GM12891 (cell line): ENCODE measurements at regions not wholly inside any gene's neighbourhood (a gene's known extent, or its start where the extent isn't known, plus 50 kb on each side); places are given as distances from the start of the nearest gene placed in this dataset.

Experiments
- POLR2A ChIP-seq: IDR thresholded peaks from 2 replicates; pipeline ENCODE4 v1.6.1; 2011; ENCODE audit warnings: low read depth, low read length, control low read depth
- POLR2AphosphoS5 ChIP-seq: IDR thresholded peaks from 2 replicates; pipeline ENCODE4 v1.6.1; 2011; ENCODE audit warnings: low read depth, low read length, control low read depth
- SPI1 ChIP-seq: IDR thresholded peaks from 2 replicates; pipeline ENCODE4 v1.6.1; 2011; ENCODE audit warnings: low read depth, low read length, control low read depth
- TAF1 ChIP-seq: IDR thresholded peaks from 2 replicates; pipeline ENCODE4 v1.6.1; 2011; ENCODE audit warnings: low read depth, low read length, control low read depth

- TF ChIP-seq TAF1 (no peak), POLR2A (no peak), SPI1 (no peak), POLR2AphosphoS5 (no peak)
Observed at GRCh38 chr1:188991221-188991930, 1486.3 kb downstream of the BRINP3 start.
